Right kidney (tissue), 1 donor: ENCODE measurements at regions not wholly inside any gene's neighbourhood (a gene's known extent, or its start where the extent isn't known, plus 50 kb on each side); places are given as distances from the start of the nearest gene placed in this dataset.

Source experiments
- DNase-seq: peaks from one replicate; pipeline ENCODE4 v3.0.0-alpha.2; 2016

- no peak for DNase-seq
Observed at GRCh38 chr13:106381091-106381490, 154.4 kb downstream of the EFNB2 start.

GRCh38 chr13:106377931-106378662, 157.4 kb downstream of the EFNB2 start:
- no peak for DNase-seq

- no peak for DNase-seq
Observed at GRCh38 chr13:106377341-106377740, 158.1 kb downstream of the EFNB2 start.

GRCh38 chr13:106376401-106377112, 158.9 kb downstream of the EFNB2 start:
- DNase-seq: no peak

- no peak for DNase-seq
Observed at GRCh38 chr13:106375085-106375484, 160.4 kb downstream of the EFNB2 start.

GRCh38 chr13:106374631-106375030, 160.8 kb downstream of the EFNB2 start:
- no peak for DNase-seq

- DNase-seq: peak; percentile 27
Observed at GRCh38 chr13:106373989-106374572, 161.4 kb downstream of the EFNB2 start.

GRCh38 chr13:106373304-106373988, 162.0 kb downstream of the EFNB2 start:
- DNase-seq: peak; percentile 45

- DNase-seq: no peak
Observed at GRCh38 chr13:106372199-106373155, 163.0 kb downstream of the EFNB2 start.

- no peak for DNase-seq
Observed at GRCh38 chr13:106371024-106371423, 164.4 kb downstream of the EFNB2 start.

- DNase-seq: no peak
Observed at GRCh38 chr13:106369858-106370257, 165.6 kb downstream of the EFNB2 start.

GRCh38 chr13:106369091-106369490, 166.4 kb downstream of the EFNB2 start:
- DNase-seq: no peak

GRCh38 chr13:106367361-106367971, 168.0 kb downstream of the EFNB2 start:
- no peak for DNase-seq

- DNase-seq: no peak
Observed at GRCh38 chr13:106362707-106363106, 172.8 kb downstream of the EFNB2 start.

- no peak for DNase-seq
Observed at GRCh38 chr13:106361621-106362020, 173.8 kb downstream of the EFNB2 start.

- DNase-seq: no peak
Observed at GRCh38 chr13:106357198-106357597, 178.3 kb downstream of the EFNB2 start.

GRCh38 chr13:106355866-106356265, 179.6 kb downstream of the EFNB2 start:
- DNase-seq: no peak

- DNase-seq: no peak
Observed at GRCh38 chr13:106354961-106355360, 180.5 kb downstream of the EFNB2 start.

GRCh38 chr13:106352850-106353249, 182.6 kb downstream of the EFNB2 start:
- no peak for DNase-seq

GRCh38 chr13:106351251-106351650, 184.2 kb downstream of the EFNB2 start:
- DNase-seq: no peak

- no peak for DNase-seq
Observed at GRCh38 chr13:106350208-106350607, 185.3 kb downstream of the EFNB2 start.
